Mesendoderm (in vitro differentiated cells): ENCODE measurements at regions not wholly inside any gene's neighbourhood (a gene's known extent, or its start where the extent isn't known, plus 50 kb on each side); places are given as distances from the start of the nearest gene placed in this dataset.
"Not testable (repeated sequence)": the region's sequence is repeated elsewhere in the genome, so short reads cannot be mapped to it uniquely, and the experiment has no call there.

Experiments
- DNase-seq: peaks from one replicate; pipeline ENCODE4 v3.0.0; 2013
- H2AK5ac ChIP-seq: 2 replicates; pipeline ENCODE4 v1.6.1; 2013; ENCODE audit warnings: low read length, inconsistent platforms
- H2BK120ac ChIP-seq: 2 replicates; pipeline ENCODE4 v1.6.1; 2013; ENCODE audit warnings: low read depth, mild to moderate bottlenecking, low read length, moderate library complexity, mixed read lengths
- H2BK15ac ChIP-seq: replicated peaks from 2 replicates; pipeline ENCODE4 v1.6.1; 2013; ENCODE audit warnings: low read depth, mild to moderate bottlenecking, moderate library complexity
- H2BK5ac ChIP-seq: 2 replicates; pipeline ENCODE4 v1.6.1; 2013; ENCODE audit warnings: low read length, inconsistent platforms
- H3K18ac ChIP-seq: 2 replicates; pipeline ENCODE4 v1.6.1; 2013; ENCODE audit warnings: mild to moderate bottlenecking, low read length, mixed read lengths
- H3K23ac ChIP-seq: one replicate; pipeline ENCODE4 v1.6.1; 2013; ENCODE audit warnings: low read length
- H3K27ac ChIP-seq: 2 replicates; pipeline ENCODE4 v1.5.1; 2013; ENCODE audit warnings: low read depth, mild to moderate bottlenecking, inconsistent platforms, low read length, moderate library complexity
- H3K27me3 ChIP-seq: 2 replicates; pipeline ENCODE4 v1.6.1; 2013; ENCODE audit warnings: low read length, control low read depth, mild to moderate bottlenecking, inconsistent platforms; ENCODE audit not compliant: insufficient read depth, poor library complexity
- H3K36me3 ChIP-seq: 2 replicates; pipeline ENCODE4 v1.6.1; 2013; ENCODE audit warnings: low read length, inconsistent platforms; ENCODE audit not compliant: control insufficient read depth, insufficient read depth
- H3K4ac ChIP-seq: one replicate; pipeline ENCODE4 v1.6.1; 2013; ENCODE audit warnings: low read depth, mild to moderate bottlenecking, low read length, moderate library complexity
- H3K4me1 ChIP-seq: 2 replicates; pipeline ENCODE4 v1.6.1; 2013; ENCODE audit warnings: low read depth, low read length, inconsistent platforms; ENCODE audit not compliant: control insufficient read depth
- H3K4me2 ChIP-seq: 2 replicates; pipeline ENCODE4 v1.6.1; 2013; ENCODE audit warnings: low read length
- H3K4me3 ChIP-seq: 2 replicates; pipeline ENCODE4 v1.5.1; 2013; ENCODE audit warnings: mild to moderate bottlenecking, low read length
- H3K56ac ChIP-seq: one replicate; pipeline ENCODE4 v1.6.1; 2013; ENCODE audit warnings: low read length
- H3K79me1 ChIP-seq: 2 replicates; pipeline ENCODE4 v1.6.1; 2013; ENCODE audit warnings: low read length, inconsistent platforms
- H3K79me2 ChIP-seq: 2 replicates; pipeline ENCODE4 v1.6.1; 2013; ENCODE audit warnings: mild to moderate bottlenecking, low read length; ENCODE audit not compliant: control insufficient read depth, insufficient read depth
- H3K9ac ChIP-seq: 2 replicates; pipeline ENCODE4 v1.6.1; 2013; ENCODE audit warnings: low read length, inconsistent platforms
- H4K5ac ChIP-seq: one replicate; pipeline ENCODE4 v1.6.1; 2013; ENCODE audit warnings: low read length
- H4K8ac ChIP-seq: one replicate; pipeline ENCODE4 v1.6.1; 2013; ENCODE audit warnings: low read depth, mild to moderate bottlenecking, control low read depth, low read length, moderate library complexity
- WGBS: extraction: QIAGEN DNeasy Blood & Tissue Kit; methylation state at CpG from one replicate; pipeline ENCODE4 v1.1.7; 2013; ENCODE audit warnings: low lambda C conversion rate, missing lambda C conversion rate; ENCODE audit not compliant: insufficient coverage; ENCODE audit errors: extremely low coverage; 5-methylcytosine and 5-hydroxymethylcytosine counted together

GRCh38 chr4:34972189-34972588 lies 1272.1 kb downstream of the ARAP2 start:
- H2BK15ac ChIP-seq = no peak overlapping the region
- H4K8ac ChIP-seq = no peak overlapping the region
- H4K5ac ChIP-seq = no peak overlapping the region
- H3K79me1 ChIP-seq = no peaks in the 10 kb centered on the region
- DNase-seq = no peak
- H2BK5ac ChIP-seq = no peak overlapping the region
- H3K79me2 ChIP-seq = no peaks in the 10 kb centered on the region
- WGBS = no CpG with 5 or more reads among the region's 3 CpGs
- H3K4ac ChIP-seq = no peak overlapping the region
- H3K4me1 ChIP-seq = no peaks in the 10 kb centered on the region
- no peak overlapping the region for H3K4me2 ChIP-seq
- no peaks in the 10 kb centered on the region for H3K36me3 ChIP-seq
- no peak overlapping the region for H2BK120ac ChIP-seq
- no peak overlapping the region for H3K18ac ChIP-seq
- no peak overlapping the region for H3K27ac ChIP-seq
- no peaks in the 10 kb centered on the region for H3K27me3 ChIP-seq
- no peak overlapping the region for H3K4me3 ChIP-seq
- H3K56ac ChIP-seq = no peak overlapping the region
- no peak overlapping the region for H3K23ac ChIP-seq
- H3K9ac ChIP-seq = no peak overlapping the region
- H2AK5ac ChIP-seq = no peak overlapping the region

GRCh38 chr4:34973650-34974312 lies 1270.5 kb downstream of the ARAP2 start:
- no peaks in the 10 kb centered on the region for H3K4me1 ChIP-seq
- H2AK5ac ChIP-seq = no peak overlapping the region
- no peak overlapping the region for H4K8ac ChIP-seq
- no peak overlapping the region for H3K4me2 ChIP-seq
- no peak overlapping the region for H3K4me3 ChIP-seq
- no peak overlapping the region for H3K27ac ChIP-seq
- H3K23ac ChIP-seq = no peak overlapping the region
- H3K4ac ChIP-seq = no peak overlapping the region
- H3K79me1 ChIP-seq = no peaks in the 10 kb centered on the region
- no peak for DNase-seq
- no peak overlapping the region for H2BK120ac ChIP-seq
- H3K79me2 ChIP-seq = no peaks in the 10 kb centered on the region
- WGBS = no CpG with 5 or more reads among the region's 3 CpGs
- no peaks in the 10 kb centered on the region for H3K27me3 ChIP-seq
- no peak overlapping the region for H3K56ac ChIP-seq
- no peak overlapping the region for H3K9ac ChIP-seq
- H4K5ac ChIP-seq = peak overlapping the region; percentile 81
- H3K18ac ChIP-seq = no peak overlapping the region
- no peaks in the 10 kb centered on the region for H3K36me3 ChIP-seq
- no peak overlapping the region for H2BK5ac ChIP-seq
- H2BK15ac ChIP-seq = no peak overlapping the region

GRCh38 chr4:34974313-34974680 lies 1270.0 kb downstream of the ARAP2 start:
- H3K18ac ChIP-seq = no peak overlapping the region
- H3K9ac ChIP-seq = no peak overlapping the region
- H3K79me1 ChIP-seq = no peaks in the 10 kb centered on the region
- no peak overlapping the region for H4K8ac ChIP-seq
- H2BK120ac ChIP-seq = no peak overlapping the region
- no peak overlapping the region for H3K4me3 ChIP-seq
- H3K79me2 ChIP-seq = no peaks in the 10 kb centered on the region
- no peak overlapping the region for H3K4me2 ChIP-seq
- H2BK5ac ChIP-seq = no peak overlapping the region
- no peaks in the 10 kb centered on the region for H3K36me3 ChIP-seq
- no peak overlapping the region for H2BK15ac ChIP-seq
- H2AK5ac ChIP-seq = no peak overlapping the region
- H3K27ac ChIP-seq = no peak overlapping the region
- H4K5ac ChIP-seq = no peak overlapping the region
- no peak overlapping the region for H3K23ac ChIP-seq
- DNase-seq = peak; percentile 23
- H3K4me1 ChIP-seq = no peaks in the 10 kb centered on the region
- H3K27me3 ChIP-seq = no peaks in the 10 kb centered on the region
- H3K4ac ChIP-seq = no peak overlapping the region
- no peak overlapping the region for H3K56ac ChIP-seq

GRCh38 chr4:35021222-35021621 lies 1223.1 kb downstream of the ARAP2 start:
- not testable (repeated sequence) for H2AK5ac ChIP-seq, H3K36me3 ChIP-seq

GRCh38 chr4:35025152-35025834 lies 1219.0 kb downstream of the ARAP2 start:
- H3K79me1 ChIP-seq = no peaks in the 10 kb centered on the region
- DNase-seq = no peak
- H3K4ac ChIP-seq = no peak overlapping the region
- H3K27me3 ChIP-seq = no peaks in the 10 kb centered on the region
- no peak overlapping the region for H3K4me2 ChIP-seq
- no peak overlapping the region for H3K18ac ChIP-seq
- H3K23ac ChIP-seq = no peak overlapping the region
- H3K4me1 ChIP-seq = no peaks in the 10 kb centered on the region
- no peaks in the 10 kb centered on the region for H3K79me2 ChIP-seq
- no peak overlapping the region for H3K9ac ChIP-seq
- no peak overlapping the region for H4K8ac ChIP-seq
- WGBS = no CpG with 5 or more reads among the region's 3 CpGs
- H3K56ac ChIP-seq = no peak overlapping the region
- H3K27ac ChIP-seq = no peak overlapping the region
- H2AK5ac ChIP-seq = no peak overlapping the region
- no peak overlapping the region for H2BK5ac ChIP-seq
- no peak overlapping the region for H3K4me3 ChIP-seq
- no peaks in the 10 kb centered on the region for H3K36me3 ChIP-seq
- H2BK15ac ChIP-seq = no peak overlapping the region
- H4K5ac ChIP-seq = no peak overlapping the region
- H2BK120ac ChIP-seq = no peak overlapping the region

More at GRCh38 chr4:35021222-35021621, 1223.1 kb downstream of the ARAP2 start:
- peak; percentile 43 for DNase-seq
- not testable (repeated sequence) for H3K4ac ChIP-seq, H4K5ac ChIP-seq, H3K4me2 ChIP-seq, H3K79me2 ChIP-seq, H3K79me1 ChIP-seq, H2BK5ac ChIP-seq, H3K23ac ChIP-seq, H3K4me1 ChIP-seq, H3K27ac ChIP-seq, H3K56ac ChIP-seq, H3K9ac ChIP-seq, H3K27me3 ChIP-seq, H2BK120ac ChIP-seq, H2BK15ac ChIP-seq, H3K18ac ChIP-seq, H4K8ac ChIP-seq, H3K4me3 ChIP-seq
- WGBS = no CpG with 5 or more reads among the region's 8 CpGs
